GM12891 (cell line): ENCODE measurements at regions not wholly inside any gene's neighbourhood (a gene's known extent, or its start where the extent isn't known, plus 50 kb on each side); places are given as distances from the start of the nearest gene placed in this dataset.
"Not testable (repeated sequence)": the region's sequence is repeated elsewhere in the genome, so short reads cannot be mapped to it uniquely, and the experiment has no call there.

Experiments
- PAX5 ChIP-seq: IDR thresholded peaks from 2 replicates; pipeline ENCODE4 v1.6.1; 2011; ENCODE audit warnings: low read length, moderate library complexity, mild to moderate bottlenecking; ENCODE audit not compliant: insufficient read depth, severe bottlenecking
- POLR2A ChIP-seq: IDR thresholded peaks from 2 replicates; pipeline ENCODE4 v1.6.1; 2011; ENCODE audit warnings: low read depth, low read length, control low read depth
- POLR2AphosphoS5 ChIP-seq: IDR thresholded peaks from 2 replicates; pipeline ENCODE4 v1.6.1; 2011; ENCODE audit warnings: low read depth, low read length, control low read depth
- POU2F2 ChIP-seq: IDR thresholded peaks from 2 replicates; pipeline ENCODE4 v1.6.1; 2011; ENCODE audit warnings: low read depth, mild to moderate bottlenecking, control low read depth, low read length, moderate library complexity
- SPI1 ChIP-seq: IDR thresholded peaks from 2 replicates; pipeline ENCODE4 v1.6.1; 2011; ENCODE audit warnings: low read depth, low read length, control low read depth
- TAF1 ChIP-seq: IDR thresholded peaks from 2 replicates; pipeline ENCODE4 v1.6.1; 2011; ENCODE audit warnings: low read depth, low read length, control low read depth

GRCh38 chr3:187862701-187863277 is 117.5 kb upstream of the BCL6 start:
- TF ChIP-seq POLR2A, POLR2AphosphoS5, POU2F2, TAF1, PAX5, SPI1: not testable (repeated sequence)
